ENCODE measurements at regions not wholly inside any gene's neighbourhood (a gene's known extent, or its start where the extent isn't known, plus 50 kb on each side); places are given as distances from the start of the nearest gene placed in this dataset.

- no peak for TF ChIP-seq CTCF (IDR thresholded peaks at IDR 0.05)
Measured at GRCh38 chr18:78510636-78511035, 469.0 kb upstream of the SALL3 start.

GRCh38 chr18:78511666-78512601 is 467.7 kb upstream of the SALL3 start:
- TF ChIP-seq CTCF (IDR thresholded peaks at IDR 0.05) = no peak

- TF ChIP-seq CTCF (IDR thresholded peaks at IDR 0.05) = no peak
Measured at GRCh38 chr18:78514910-78515670, 464.5 kb upstream of the SALL3 start.

- TF ChIP-seq CTCF (IDR thresholded peaks at IDR 0.05) = no peak
Measured at GRCh38 chr18:78517328-78517727, 462.3 kb upstream of the SALL3 start.

- no peak for TF ChIP-seq CTCF (IDR thresholded peaks at IDR 0.05)
Measured at GRCh38 chr18:78517973-78518372, 461.6 kb upstream of the SALL3 start.

- no peak for TF ChIP-seq CTCF (IDR thresholded peaks at IDR 0.05)
Measured at GRCh38 chr18:78518805-78519204, 460.8 kb upstream of the SALL3 start.

- TF ChIP-seq CTCF (IDR thresholded peaks at IDR 0.05) = no peak
Measured at GRCh38 chr18:78519394-78520062, 460.1 kb upstream of the SALL3 start.

All from LNCAP (cell line).